ENCODE measurements at regions not wholly inside any gene's neighbourhood (a gene's known extent, or its start where the extent isn't known, plus 50 kb on each side); places are given as distances from the start of the nearest gene placed in this dataset.

DNA sequence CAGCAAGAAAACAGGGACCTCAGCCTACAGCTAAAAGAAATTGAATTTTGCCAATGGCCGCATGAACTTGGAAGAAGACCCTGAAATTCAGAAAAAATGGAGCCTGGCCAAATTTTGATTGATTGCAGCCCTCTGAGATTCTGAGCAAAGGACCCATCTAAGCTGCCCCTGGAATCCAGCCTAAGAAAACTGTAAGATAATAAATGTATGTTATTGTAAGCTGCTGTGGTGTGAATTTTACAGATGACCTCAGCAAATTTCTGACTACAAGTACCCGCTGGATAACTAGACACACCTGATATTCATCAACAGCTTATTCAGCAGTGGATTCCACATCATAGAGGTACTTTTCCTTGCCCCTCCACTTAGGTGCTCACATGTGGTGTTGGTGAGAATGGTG lies 119.5 kb upstream of the EPHA5 start:
- Histone ChIP-seq H3K27ac (no peak overlapping the region), H3K9me3 (no peaks in the 10 kb centered on the region), H3K27me3 (no peaks in the 10 kb centered on the region), H3K4me3 (no peak overlapping the region), H3K36me3 (no peaks in the 10 kb centered on the region), H3K4me1 (no peaks in the 10 kb centered on the region)
- no peak for DNase-seq
- TF ChIP-seq, protein P1, sequence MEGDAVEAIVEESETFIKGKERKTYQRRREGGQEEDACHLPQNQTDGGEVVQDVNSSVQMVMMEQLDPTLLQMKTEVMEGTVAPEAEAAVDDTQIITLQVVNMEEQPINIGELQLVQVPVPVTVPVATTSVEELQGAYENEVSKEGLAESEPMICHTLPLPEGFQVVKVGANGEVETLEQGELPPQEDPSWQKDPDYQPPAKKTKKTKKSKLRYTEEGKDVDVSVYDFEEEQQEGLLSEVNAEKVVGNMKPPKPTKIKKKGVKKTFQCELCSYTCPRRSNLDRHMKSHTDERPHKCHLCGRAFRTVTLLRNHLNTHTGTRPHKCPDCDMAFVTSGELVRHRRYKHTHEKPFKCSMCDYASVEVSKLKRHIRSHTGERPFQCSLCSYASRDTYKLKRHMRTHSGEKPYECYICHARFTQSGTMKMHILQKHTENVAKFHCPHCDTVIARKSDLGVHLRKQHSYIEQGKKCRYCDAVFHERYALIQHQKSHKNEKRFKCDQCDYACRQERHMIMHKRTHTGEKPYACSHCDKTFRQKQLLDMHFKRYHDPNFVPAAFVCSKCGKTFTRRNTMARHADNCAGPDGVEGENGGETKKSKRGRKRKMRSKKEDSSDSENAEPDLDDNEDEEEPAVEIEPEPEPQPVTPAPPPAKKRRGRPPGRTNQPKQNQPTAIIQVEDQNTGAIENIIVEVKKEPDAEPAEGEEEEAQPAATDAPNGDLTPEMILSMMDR (IDR thresholded peaks at IDR 0.05): no peak
- no peak for TF ChIP-seq POLR2A (IDR thresholded peaks at IDR 0.05)

DNA sequence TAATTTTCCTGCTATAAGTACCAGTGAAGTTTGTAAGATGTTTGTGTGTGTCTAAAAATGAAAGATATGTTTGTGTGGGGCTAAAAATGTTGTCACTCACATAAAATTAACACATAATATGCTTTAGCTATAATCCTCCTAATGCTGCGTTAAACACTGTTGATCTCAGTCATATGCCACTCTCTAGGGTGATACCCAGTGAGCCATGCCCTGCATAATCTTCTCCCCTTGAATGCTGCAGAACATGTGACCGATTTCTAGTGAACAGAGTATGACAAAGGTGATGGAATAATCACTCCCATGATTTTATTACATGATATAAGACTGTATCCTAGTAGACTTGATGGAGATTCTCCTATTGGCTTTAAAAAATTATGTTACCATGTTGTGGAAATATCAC lies 119.1 kb upstream of the EPHA5 start:
- H3K9me3 ChIP-seq: no peaks in the 10 kb centered on the region
- no peaks in the 10 kb centered on the region for H3K4me1 ChIP-seq
- no peak for DNase-seq
- TF ChIP-seq POLR2A (IDR thresholded peaks at IDR 0.05): no peak
- TF ChIP-seq, protein P1 (IDR thresholded peaks at IDR 0.05): no peak
- H3K27ac ChIP-seq: no peak overlapping the region
- H3K27me3 ChIP-seq: no peaks in the 10 kb centered on the region
- H3K4me3 ChIP-seq: no peak overlapping the region
- no peaks in the 10 kb centered on the region for H3K36me3 ChIP-seq

DNA sequence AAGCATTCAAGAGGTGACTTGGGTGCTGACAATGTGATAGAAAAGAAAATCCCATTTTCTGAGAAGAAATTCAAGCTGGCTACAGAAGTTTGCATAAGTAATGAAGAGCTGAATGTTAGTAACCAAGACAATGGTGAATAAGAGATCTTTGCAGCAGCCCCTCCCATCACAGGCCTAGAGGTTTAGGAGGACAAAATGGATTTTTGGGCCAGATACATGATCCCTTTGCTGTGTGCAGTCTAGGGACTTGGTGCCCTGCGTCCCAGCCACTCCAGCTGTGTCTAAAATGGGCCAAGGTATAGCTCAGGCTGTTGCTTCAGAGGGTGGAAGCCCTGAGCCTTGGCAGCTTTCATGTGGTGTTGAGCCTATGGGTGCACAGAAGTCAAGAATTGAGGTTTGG lies 107.0 kb upstream of the EPHA5 start:
- H3K27ac ChIP-seq: no peak overlapping the region
- DNase-seq: no peak
- H3K4me3 ChIP-seq: no peak overlapping the region
- no peaks in the 10 kb centered on the region for H3K4me1 ChIP-seq
- H3K27me3 ChIP-seq: no peaks in the 10 kb centered on the region
- TF ChIP-seq, protein P1 (IDR thresholded peaks at IDR 0.05): no peak
- no peak for TF ChIP-seq POLR2A (IDR thresholded peaks at IDR 0.05)
- no peaks in the 10 kb centered on the region for H3K36me3 ChIP-seq
- peaks cover 0 to 2% (median 0%) of the 10 kb centered on the region in 4 donors for H3K9me3 ChIP-seq

DNA sequence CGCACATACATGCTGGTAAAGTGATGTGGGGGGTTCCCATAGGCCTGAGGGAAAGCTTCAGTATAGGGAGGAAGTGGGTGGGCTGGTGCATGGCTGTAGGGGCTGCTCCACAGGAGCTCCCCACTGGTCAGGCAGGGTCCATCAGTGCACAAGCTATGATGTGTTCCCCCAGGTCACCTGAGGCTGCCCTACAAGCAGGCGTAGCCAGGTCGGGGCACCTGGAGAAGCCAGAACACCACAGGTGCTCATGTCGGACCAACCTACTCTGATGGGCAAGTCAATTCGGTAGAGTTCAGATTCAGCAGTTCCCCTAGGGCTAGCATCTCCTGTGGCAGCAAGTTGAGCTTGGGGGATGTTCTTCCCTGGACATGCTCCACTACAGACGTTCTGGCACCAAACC lies 103.3 kb upstream of the EPHA5 start:
- no peaks in the 10 kb centered on the region for H3K4me1 ChIP-seq
- H3K27ac ChIP-seq: no peak overlapping the region
- DNase-seq: no peak
- H3K9me3 ChIP-seq: peaks cover 0 to 2% (median 0%) of the 10 kb centered on the region in 4 donors
- TF ChIP-seq, protein P1 (IDR thresholded peaks at IDR 0.05): no peak
- no peak for TF ChIP-seq POLR2A (IDR thresholded peaks at IDR 0.05)
- no peaks in the 10 kb centered on the region for H3K27me3 ChIP-seq
- H3K4me3 ChIP-seq: no peak overlapping the region
- H3K36me3 ChIP-seq: no peaks in the 10 kb centered on the region

DNA sequence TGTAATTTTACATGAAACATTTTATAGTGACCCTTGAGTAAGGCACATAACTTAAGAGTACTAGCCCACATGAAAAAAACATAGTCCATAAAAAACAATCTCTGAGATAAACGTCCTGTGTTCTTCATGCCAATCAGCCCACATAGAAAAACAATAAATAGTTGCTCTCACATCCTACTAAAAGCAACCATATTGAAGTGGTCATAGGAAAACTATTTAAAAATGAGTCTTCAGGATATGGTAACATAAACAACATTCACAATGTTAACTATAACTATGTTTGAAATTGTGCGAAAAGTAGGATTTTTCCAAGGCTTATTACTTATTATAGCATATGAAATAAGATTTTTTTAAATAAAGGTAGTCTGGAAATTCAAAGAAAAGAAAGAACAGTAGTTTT lies 77.1 kb upstream of the EPHA5 start:
- TF ChIP-seq POLR2A (IDR thresholded peaks at IDR 0.05): no peak
- TF ChIP-seq, protein P1 (IDR thresholded peaks at IDR 0.05): no peak
- no peak overlapping the region for H3K4me3 ChIP-seq
- no peak overlapping the region for H3K27ac ChIP-seq
- no peak for DNase-seq
- H3K4me1 ChIP-seq: no peaks in the 10 kb centered on the region
- H3K27me3 ChIP-seq: no peaks in the 10 kb centered on the region
- no peaks in the 10 kb centered on the region for H3K9me3 ChIP-seq
- no peaks in the 10 kb centered on the region for H3K36me3 ChIP-seq

GRCh38 chr4:65738134-65738533 lies 67.8 kb upstream of the EPHA5 start:
- no peak for TF ChIP-seq POLR2A (IDR thresholded peaks at IDR 0.05)
- TF ChIP-seq, protein P1 (IDR thresholded peaks at IDR 0.05): no peak
- Histone ChIP-seq H3K4me3 (no peak overlapping the region), H3K4me1 (no peaks in the 10 kb centered on the region), H3K36me3 (no peaks in the 10 kb centered on the region), H3K9me3 (no peaks in the 10 kb centered on the region), H3K27me3 (no peaks in the 10 kb centered on the region), H3K27ac (no peak overlapping the region)
- no peak for DNase-seq
